GF-D8 (cell line): ENCODE measurements at regions not wholly inside any gene's neighbourhood (a gene's known extent, or its start where the extent isn't known, plus 50 kb on each side); places are given as distances from the start of the nearest gene placed in this dataset.

Experiments
- DNase-seq: peaks from one replicate; lab custom pipeline; 2025; lab: John Stamatoyannopoulos, UW

DNA sequence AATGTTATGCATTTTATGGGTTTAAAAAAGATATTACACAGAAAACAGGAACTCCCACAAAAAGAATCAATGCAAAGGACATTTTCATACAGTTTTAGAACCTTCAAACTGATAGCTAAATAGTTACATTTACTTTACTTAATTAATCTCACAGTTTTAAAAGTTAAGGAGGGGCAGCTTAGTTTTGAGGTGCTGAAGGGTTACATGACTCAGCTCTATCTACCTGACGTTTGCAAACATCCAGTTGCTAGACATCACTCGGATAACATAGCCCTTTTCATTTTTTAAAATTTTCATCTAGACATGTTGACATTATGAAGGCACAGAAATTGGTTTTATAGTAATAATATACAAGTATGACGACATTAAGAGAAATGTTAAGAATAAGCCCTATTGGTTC lies 53.7 kb upstream of the HSD17B12 start:
- DNase-seq = no peak
